ENCODE measurements at regions not wholly inside any gene's neighbourhood (a gene's known extent, or its start where the extent isn't known, plus 50 kb on each side); places are given as distances from the start of the nearest gene placed in this dataset.
A peak's percentile ranks its signal among the peaks of the same experiment; 100 is the strongest.
"Not testable (repeated sequence)": the region's sequence is repeated elsewhere in the genome, so short reads cannot be mapped to it uniquely, and the experiment has no call there.

GRCh38 chrX:151042842-151043241 lies 59.7 kb downstream of the HMGB3 start:
- DNase-seq: no peak

GRCh38 chrX:151066373-151066772 lies 83.2 kb downstream of the HMGB3 start:
- DNase-seq: not testable (repeated sequence)

GRCh38 chrX:151073767-151074166 lies 90.6 kb downstream of the HMGB3 start:
- DNase-seq: no peak

GRCh38 chrX:151081016-151081415 lies 95.4 kb upstream of the GPR50 start:
- peak; percentile 28 for DNase-seq

GRCh38 chrX:151082077-151082948 lies 94.1 kb upstream of the GPR50 start:
- peak; percentile 64 for DNase-seq

GRCh38 chrX:151084454-151084853 lies 91.9 kb upstream of the GPR50 start:
- no peak for DNase-seq

- DNase-seq: no peak
Observed at GRCh38 chrX:151085207-151085606, 91.2 kb upstream of the GPR50 start.

GRCh38 chrX:151088221-151088620 lies 88.2 kb upstream of the GPR50 start:
- no peak for DNase-seq

GRCh38 chrX:151099001-151099400 lies 77.4 kb upstream of the GPR50 start:
- DNase-seq: no peak

GRCh38 chrX:151100799-151101198 lies 75.6 kb upstream of the GPR50 start:
- no peak for DNase-seq

- DNase-seq: not testable (repeated sequence)
Observed at GRCh38 chrX:151113200-151113599, 63.2 kb upstream of the GPR50 start.

Data from renal pelvis (tissue), 1 donor.